ENCODE measurements at regions not wholly inside any gene's neighbourhood (a gene's known extent, or its start where the extent isn't known, plus 50 kb on each side); places are given as distances from the start of the nearest gene placed in this dataset.
"Not testable (repeated sequence)": the region's sequence is repeated elsewhere in the genome, so short reads cannot be mapped to it uniquely, and the experiment has no call there.

GRCh38 chr2:87521489-87521888 is 226.4 kb upstream of the PLGLB2 start:
- H3K36me3 ChIP-seq (replicated peaks in 1 of 2; ENCODE audit: control insufficient read depth in 1 of 2, insufficient read depth in 2 of 2, low read length in 2 of 2); H3K9me3 ChIP-seq (ENCODE audit: low read length); H3K27me3 ChIP-seq (ENCODE audit: control insufficient read depth in 1 of 2, insufficient read depth in 2 of 2, low read length in 2 of 2); FAIRE-seq; H3K79me2 ChIP-seq (ENCODE audit: insufficient read depth, low read length); H3K4me2 ChIP-seq (ENCODE audit: low read depth, low read length); CTCF ChIA-PET (ENCODE audit: low intra/inter-chr PET ratio, low total read pairs); in situ Hi-C loops (cut with HindIII; ENCODE audit: extremely low pct_ligation_motif_present, low pct_unique_long_range_greater_than_20kb); POLR2A ChIA-PET; H2AFZ ChIP-seq (ENCODE audit: low read length); H3K27ac ChIP-seq (ENCODE audit: extremely low read length, insufficient read depth, low read length); H4K20me1 ChIP-seq (ENCODE audit: insufficient read depth, low read length); BruUV-seq (replicated peaks); H3K9ac ChIP-seq (ENCODE audit: insufficient read depth, low read depth, low read length); DNase-seq (ENCODE audit: low spot score); H3K4me1 ChIP-seq (ENCODE audit: insufficient read depth, low read length); intact Hi-C loops (cut with micrococcal nuclease; ENCODE audit: unreplicated experiment); ATAC-seq; H3K4me3 ChIP-seq (replicated peaks in 1 of 3; ENCODE audit: insufficient read depth in 1 of 3, low read depth in 2 of 3, low read length in 3 of 3): not testable (repeated sequence)
- 97% methylated on average over 7 of the region's 7 CpGs for WGBS (ENCODE audit: low lambda C conversion rate)

- CTCF ChIA-PET (ENCODE audit: low intra/inter-chr PET ratio, low total read pairs); H3K4me2 ChIP-seq (ENCODE audit: low read depth, low read length); H3K9me3 ChIP-seq (ENCODE audit: low read length); H3K27me3 ChIP-seq (ENCODE audit: control insufficient read depth in 1 of 2, insufficient read depth in 2 of 2, low read length in 2 of 2); ATAC-seq; H3K36me3 ChIP-seq (replicated peaks in 1 of 2; ENCODE audit: control insufficient read depth in 1 of 2, insufficient read depth in 2 of 2, low read length in 2 of 2); H3K9ac ChIP-seq (ENCODE audit: insufficient read depth, low read depth, low read length); H3K4me1 ChIP-seq (ENCODE audit: insufficient read depth, low read length); DNase-seq (ENCODE audit: low spot score); H2AFZ ChIP-seq (ENCODE audit: low read length); POLR2A ChIA-PET; H3K4me3 ChIP-seq (replicated peaks in 1 of 3; ENCODE audit: insufficient read depth in 1 of 3, low read depth in 2 of 3, low read length in 3 of 3); BruUV-seq (replicated peaks); FAIRE-seq; H3K27ac ChIP-seq (ENCODE audit: extremely low read length, insufficient read depth, low read length); H4K20me1 ChIP-seq (ENCODE audit: insufficient read depth, low read length); intact Hi-C loops (cut with micrococcal nuclease; ENCODE audit: unreplicated experiment); in situ Hi-C loops (cut with HindIII; ENCODE audit: extremely low pct_ligation_motif_present, low pct_unique_long_range_greater_than_20kb); H3K79me2 ChIP-seq (ENCODE audit: insufficient read depth, low read length): not testable (repeated sequence)
- WGBS (ENCODE audit: low lambda C conversion rate), result 98% methylated on average over 5 of the region's 5 CpGs
Observed at GRCh38 chr2:87524619-87525188, 223.2 kb upstream of the PLGLB2 start.

- H3K79me2 ChIP-seq (ENCODE audit: insufficient read depth, low read length); H3K9ac ChIP-seq (ENCODE audit: insufficient read depth, low read depth, low read length); H3K4me2 ChIP-seq (ENCODE audit: low read depth, low read length); H3K27ac ChIP-seq (ENCODE audit: extremely low read length, insufficient read depth, low read length); ATAC-seq; in situ Hi-C loops (cut with HindIII; ENCODE audit: extremely low pct_ligation_motif_present, low pct_unique_long_range_greater_than_20kb); POLR2A ChIA-PET; H3K4me1 ChIP-seq (ENCODE audit: insufficient read depth, low read length); H3K9me3 ChIP-seq (ENCODE audit: low read length); DNase-seq (ENCODE audit: low spot score); BruUV-seq (replicated peaks); H3K4me3 ChIP-seq (replicated peaks in 1 of 3; ENCODE audit: insufficient read depth in 1 of 3, low read depth in 2 of 3, low read length in 3 of 3); H4K20me1 ChIP-seq (ENCODE audit: insufficient read depth, low read length); CTCF ChIA-PET (ENCODE audit: low intra/inter-chr PET ratio, low total read pairs); H2AFZ ChIP-seq (ENCODE audit: low read length); H3K27me3 ChIP-seq (ENCODE audit: control insufficient read depth in 1 of 2, insufficient read depth in 2 of 2, low read length in 2 of 2); H3K36me3 ChIP-seq (replicated peaks in 1 of 2; ENCODE audit: control insufficient read depth in 1 of 2, insufficient read depth in 2 of 2, low read length in 2 of 2); intact Hi-C loops (cut with micrococcal nuclease; ENCODE audit: unreplicated experiment): not testable (repeated sequence)
- peak; percentile 53 for FAIRE-seq
- WGBS (ENCODE audit: low lambda C conversion rate), result 83% methylated on average over 1 of the region's 5 CpGs
Observed at GRCh38 chr2:87525497-87525991, 222.3 kb upstream of the PLGLB2 start.

GRCh38 chr2:87526258-87526657 is 221.6 kb upstream of the PLGLB2 start:
- H3K9ac ChIP-seq (ENCODE audit: insufficient read depth, low read depth, low read length); H3K27me3 ChIP-seq (ENCODE audit: control insufficient read depth in 1 of 2, insufficient read depth in 2 of 2, low read length in 2 of 2); H3K79me2 ChIP-seq (ENCODE audit: insufficient read depth, low read length); H3K9me3 ChIP-seq (ENCODE audit: low read length); H3K36me3 ChIP-seq (replicated peaks in 1 of 2; ENCODE audit: control insufficient read depth in 1 of 2, insufficient read depth in 2 of 2, low read length in 2 of 2); in situ Hi-C loops (cut with HindIII; ENCODE audit: extremely low pct_ligation_motif_present, low pct_unique_long_range_greater_than_20kb); H2AFZ ChIP-seq (ENCODE audit: low read length); intact Hi-C loops (cut with micrococcal nuclease; ENCODE audit: unreplicated experiment); H3K4me3 ChIP-seq (replicated peaks in 1 of 3; ENCODE audit: insufficient read depth in 1 of 3, low read depth in 2 of 3, low read length in 3 of 3); FAIRE-seq; H3K4me1 ChIP-seq (ENCODE audit: insufficient read depth, low read length); CTCF ChIA-PET (ENCODE audit: low intra/inter-chr PET ratio, low total read pairs); H3K4me2 ChIP-seq (ENCODE audit: low read depth, low read length); ATAC-seq; H4K20me1 ChIP-seq (ENCODE audit: insufficient read depth, low read length); POLR2A ChIA-PET; H3K27ac ChIP-seq (ENCODE audit: extremely low read length, insufficient read depth, low read length); BruUV-seq (replicated peaks); DNase-seq (ENCODE audit: low spot score): not testable (repeated sequence)
- no CpG with 5 or more reads among the region's 5 CpGs for WGBS (ENCODE audit: low lambda C conversion rate)
